H1 (cell line): ENCODE measurements at regions not wholly inside any gene's neighbourhood (a gene's known extent, or its start where the extent isn't known, plus 50 kb on each side); places are given as distances from the start of the nearest gene placed in this dataset.

Experiments
- CTCF ChIA-PET: fragments of 300-600 bp; sonication (Branson Sonifier 250); formaldehyde crosslinking; loops from one replicate; lab custom pipeline; 2021; ENCODE audit not compliant: partially characterized antibody; lab: Charles Lee
- POLR2A ChIA-PET: fragments of 300-600 bp; sonication (Branson Sonifier 250); formaldehyde crosslinking; loops from one replicate; lab custom pipeline; 2021; ENCODE audit warnings: inconsistent platforms; ENCODE audit not compliant: partially characterized antibody; lab: Charles Lee
- DNase-seq, 2 experiments: peaks; one replicate each; pipeline versions ENCODE4 v3.0.0 to v3.0.0-alpha.2; 2010 to 2022; ENCODE audit warnings: low spot score in 2 of 2, low read depth in 1 of 2, mixed read lengths in 1 of 2
- FAIRE-seq: peaks from 2 replicates; lab custom pipeline; 2011; peaks lifted over from hg19 to GRCh38; lab: Jason Lieb, UNC
- H2AFZ ChIP-seq: 2 replicates; pipeline ENCODE4 v1.8.1; 2012; ENCODE audit warnings: low read length, inconsistent platforms
- H2AK5ac ChIP-seq: 2 replicates; pipeline ENCODE4 v1.6.1; 2013; ENCODE audit warnings: low read depth, low read length
- H2BK120ac ChIP-seq: replicated peaks from 2 replicates; pipeline ENCODE3; 2013; ENCODE audit warnings: low read depth, low read length, inconsistent platforms
- H2BK12ac ChIP-seq: 2 replicates; pipeline ENCODE4 v1.6.1; 2013; ENCODE audit warnings: low read depth, low read length
- H2BK15ac ChIP-seq: 2 replicates; pipeline ENCODE4 v1.6.1; 2013; ENCODE audit warnings: low read length
- H2BK20ac ChIP-seq: 2 replicates; pipeline ENCODE4 v1.6.1; 2013; ENCODE audit warnings: low read length
- H2BK5ac ChIP-seq: 2 replicates; pipeline ENCODE4 v1.6.1; 2013; ENCODE audit warnings: low read depth, low read length
- H3K14ac ChIP-seq: 2 replicates; pipeline ENCODE4 v1.6.1; 2013; ENCODE audit warnings: inconsistent platforms; ENCODE audit not compliant: insufficient read length
- H3K18ac ChIP-seq: 2 replicates; pipeline ENCODE4 v1.6.1; 2013; ENCODE audit warnings: low read length; ENCODE audit errors: extremely low read depth
- H3K23ac ChIP-seq: 2 replicates; pipeline ENCODE4 v1.6.1; 2013; ENCODE audit warnings: inconsistent platforms; ENCODE audit not compliant: insufficient read length
- H3K23me2 ChIP-seq: 2 replicates; pipeline ENCODE4 v1.6.1; 2013; ENCODE audit warnings: low read depth, low read length
- H3K27ac ChIP-seq: 2 replicates; pipeline ENCODE4 v1.6.1; 2011; ENCODE audit warnings: low read depth, low read length, inconsistent platforms
- H3K27me3 ChIP-seq, 4 experiments: replicated peaks in 1 of 4; 1 replicate in 1 of 4; 2 replicates in 3 of 4; pipeline versions ENCODE4 v1.6.1 to v1.8.1; 2011 to 2013; ENCODE audit warnings: low read length in 3 of 4, mild to moderate bottlenecking in 3 of 4, inconsistent platforms in 2 of 4, mixed read lengths in 2 of 4, moderate library complexity in 1 of 4; ENCODE audit not compliant: control insufficient read depth in 3 of 4, insufficient read depth in 3 of 4; ENCODE audit errors: extremely low read depth in 1 of 4
- H3K36me3 ChIP-seq, 4 experiments: 2 replicates each; pipeline versions ENCODE4 v1.6.1 to v1.8.1; 2011 to 2013; ENCODE audit warnings: mild to moderate bottlenecking in 4 of 4, low read length in 3 of 4, moderate library complexity in 2 of 4, control low read depth in 1 of 4, inconsistent platforms in 1 of 4; ENCODE audit not compliant: insufficient read depth in 4 of 4, control insufficient read depth in 2 of 4
- H3K4ac ChIP-seq: replicated peaks from 2 replicates; pipeline ENCODE3; 2013; ENCODE audit warnings: low read length, low read depth, mixed read lengths, inconsistent platforms; ENCODE audit not compliant: insufficient read length
- H3K4me1 ChIP-seq, 4 experiments: replicated peaks in 1 of 4; 1 replicate in 1 of 4; 2 replicates in 3 of 4; pipeline versions ENCODE4 v1.6.1 to v1.8.1; 2011 to 2013; ENCODE audit warnings: low read length in 3 of 4, inconsistent platforms in 2 of 4, mixed read lengths in 1 of 4; ENCODE audit not compliant: insufficient read depth in 4 of 4, control insufficient read depth in 3 of 4
- H3K4me2 ChIP-seq, 2 experiments: 2 replicates each; pipeline versions ENCODE4 v1.6.1 to v1.8.1; 2011 to 2013; ENCODE audit warnings: low read depth in 2 of 2, low read length in 2 of 2, control low read depth in 1 of 2, inconsistent platforms in 1 of 2, mild to moderate bottlenecking in 1 of 2; ENCODE audit not compliant: insufficient read depth in 1 of 2
- H3K4me3 ChIP-seq, 4 experiments: fragments of 200-600, 300-600 bp in 1 of 4; sonication (generic), shearing (Covaris generic), sonication (Bioruptor Twin) in 1 of 4; 2 replicates each; pipeline versions ENCODE4 v1.5.1 to v1.8.1; 2011 to 2016; ENCODE audit warnings: low read length in 4 of 4, low read depth in 3 of 4, control low read depth in 2 of 4, inconsistent platforms in 2 of 4, mild to moderate bottlenecking in 2 of 4, mixed read lengths in 1 of 4, moderate library complexity in 1 of 4; ENCODE audit not compliant: insufficient read depth in 2 of 4; ENCODE audit errors: extremely low read depth in 1 of 4
- H3K56ac ChIP-seq: replicated peaks from 2 replicates; pipeline ENCODE3; 2013; ENCODE audit warnings: low read depth, mild to moderate bottlenecking, mixed read lengths, low read length, inconsistent platforms; ENCODE audit not compliant: insufficient read length
- H3K79me1 ChIP-seq: 2 replicates; pipeline ENCODE4 v1.6.1; 2013; ENCODE audit warnings: low read depth, low read length, control low read depth
- H3K79me2 ChIP-seq, 2 experiments: 2 replicates each; pipeline versions ENCODE4 v1.6.1 to v1.8.1; 2012 to 2013; ENCODE audit warnings: low read length in 2 of 2, mild to moderate bottlenecking in 2 of 2, inconsistent platforms in 1 of 2; ENCODE audit not compliant: insufficient read depth in 2 of 2, control insufficient read depth in 1 of 2
- H3K9ac ChIP-seq, 4 experiments: replicated peaks in 1 of 4; 1 replicate in 1 of 4; 2 replicates in 3 of 4; pipeline versions ENCODE4 v1.6.1 to v1.8.1; 2011 to 2013; ENCODE audit warnings: low read depth in 3 of 4, low read length in 3 of 4, control low read depth in 2 of 4, mild to moderate bottlenecking in 2 of 4, moderate library complexity in 2 of 4, inconsistent platforms in 1 of 4; ENCODE audit errors: extremely low read depth in 1 of 4
- H3K9me3 ChIP-seq, 2 experiments: 2 replicates each; pipeline versions ENCODE4 v1.6.1 to v1.8.1; 2012 to 2013; ENCODE audit warnings: mild to moderate bottlenecking in 2 of 2, moderate library complexity in 2 of 2, control low read depth in 1 of 2, inconsistent platforms in 1 of 2, low read depth in 1 of 2, low read length in 1 of 2, mixed read lengths in 1 of 2; ENCODE audit not compliant: insufficient read depth in 2 of 2
- H4K20me1 ChIP-seq, 2 experiments: replicated peaks in 1 of 2; 2 replicates each; pipeline versions ENCODE3 to v1.8.1; 2011 to 2013; ENCODE audit warnings: inconsistent platforms in 2 of 2, low read length in 2 of 2, mild to moderate bottlenecking in 1 of 2; ENCODE audit not compliant: insufficient read depth in 2 of 2, control insufficient read depth in 1 of 2
- H4K5ac ChIP-seq: 2 replicates; pipeline ENCODE4 v1.6.1; 2013; ENCODE audit warnings: low read length, low read depth, mixed read lengths, inconsistent platforms; ENCODE audit not compliant: insufficient read length
- H4K8ac ChIP-seq: 2 replicates; pipeline ENCODE4 v1.8.0; 2013; ENCODE audit warnings: mild to moderate bottlenecking, moderate library complexity, low read length, inconsistent platforms; ENCODE audit not compliant: insufficient read depth; ENCODE audit errors: extremely low read depth
- H4K91ac ChIP-seq: replicated peaks from 2 replicates; pipeline ENCODE3; 2013; ENCODE audit warnings: low read length, mixed read lengths, inconsistent platforms; ENCODE audit not compliant: insufficient read length
- EGR1 ChIP-seq: IDR thresholded peaks from 2 replicates; pipeline ENCODE4 v1.6.1; 2011; ENCODE audit warnings: low read depth, low read length, borderline replicate concordance
- GABPA ChIP-seq: IDR thresholded peaks from 2 replicates; pipeline ENCODE4 v1.6.1; 2011; ENCODE audit warnings: mild to moderate bottlenecking, low read length, moderate library complexity, borderline replicate concordance; ENCODE audit not compliant: insufficient read depth
- RFX5 ChIP-seq: IDR thresholded peaks from 2 replicates; pipeline ENCODE4 v1.6.1; 2011; ENCODE audit warnings: low read depth, low read length, improper control_type of control experiment, borderline replicate concordance
- SIRT6 ChIP-seq: IDR thresholded peaks from one replicate; pipeline ENCODE4 v1.7.1; 2012; ENCODE audit warnings: low read length, inconsistent platforms
- SP4 ChIP-seq: IDR thresholded peaks from 2 replicates; pipeline ENCODE4 v1.6.1; 2012; ENCODE audit warnings: low read length, inconsistent platforms
- WGBS, 2 experiments: shearing (Covaris generic) in 1 of 2; methylation state at CpG; one replicate each; pipeline versions ENCODE4 v1.1.6 to v1.1.7; 2013 to 2015; ENCODE audit warnings: low lambda C conversion rate in 2 of 2, mixed read lengths in 2 of 2, inconsistent platforms in 1 of 2, low coverage in 1 of 2, missing lambda C conversion rate in 1 of 2; ENCODE audit not compliant: insufficient replicate concordance in 2 of 2, insufficient coverage in 1 of 2, insufficient read length in 1 of 2; ENCODE audit errors: extremely low coverage in 1 of 2, missing lambda C conversion rate in 1 of 2; 5-methylcytosine and 5-hydroxymethylcytosine counted together

GRCh38 chr5:167903659-167904058 is 387.8 kb upstream of the WWC1 start:
- TF ChIP-seq SIRT6 = no peak
- no peak for TF ChIP-seq SP4
- TF ChIP-seq RFX5 = no peak
- TF ChIP-seq GABPA = no peak
- TF ChIP-seq EGR1 = no peak
- TF ChIP-seq, all 59 proteins: peak for 0
- no peak overlapping the region for H4K5ac ChIP-seq
- WGBS, 2 experiments = 88% methylated on average over 2 of the region's 2 CpGs; no CpG with 5 or more reads in 1 of the 2 experiments
- H2BK5ac ChIP-seq = no peak overlapping the region
- H3K27ac ChIP-seq = no peak overlapping the region
- no peaks in the 10 kb centered on the region for H3K9me3 ChIP-seq
- no peak overlapping the region for H2BK120ac ChIP-seq
- no peaks in the 10 kb centered on the region for H3K23me2 ChIP-seq
- no peak overlapping the region for H2AK5ac ChIP-seq
- H2AFZ ChIP-seq = no peak overlapping the region
- H3K9ac ChIP-seq = no peak overlapping the region
- H2BK15ac ChIP-seq = 0 out of 2 replicates have a peak overlapping the region, but pooled peaks have one; percentile 0
- H3K23ac ChIP-seq = no peak overlapping the region
- H4K20me1 ChIP-seq = no peaks in the 10 kb centered on the region
- H3K4ac ChIP-seq = no peak overlapping the region
- ChIA-PET POLR2A (no interaction called here), CTCF (interaction anchor here (0.6 to 1.4 kb wide), 4 partner anchors 16 to 111 kb away, joined by 3 read pairs; no protein-coding TSS in a partner anchor)
- H3K27me3 ChIP-seq = no peaks in the 10 kb centered on the region
- no peaks in the 10 kb centered on the region for H3K36me3 ChIP-seq
- no peak overlapping the region for H3K14ac ChIP-seq
- no peak overlapping the region for H4K91ac ChIP-seq
- H4K8ac ChIP-seq = no peak overlapping the region
- DNase-seq (no peak), FAIRE-seq (no peak)
- no peaks in the 10 kb centered on the region for H3K79me1 ChIP-seq
- no peak overlapping the region for H2BK20ac ChIP-seq
- peaks cover 0 to 19% (median 5%) of the 10 kb centered on the region in 4 experiments; a peak in 3 of 7 replicates for H3K4me1 ChIP-seq
- H3K56ac ChIP-seq = no peak overlapping the region
- H3K18ac ChIP-seq = no peak overlapping the region
- H3K79me2 ChIP-seq = no peaks in the 10 kb centered on the region
- no peak overlapping the region for H3K4me3 ChIP-seq
- no peak overlapping the region for H2BK12ac ChIP-seq
- H3K4me2 ChIP-seq = no peak overlapping the region
